Loucy (cell line): ENCODE measurements at regions not wholly inside any gene's neighbourhood (a gene's known extent, or its start where the extent isn't known, plus 50 kb on each side); places are given as distances from the start of the nearest gene placed in this dataset.

Experiments used
- H2AFZ ChIP-seq: fragments of 200-600 bp; sonication (generic); 2 replicates; pipeline ENCODE4 v1.6.0; 2016; ENCODE audit warnings: antibody characterized with exemption, mild to moderate bottlenecking, low read length, moderate library complexity
- H3F3A ChIP-seq: fragments of 200-600 bp; 2 replicates; pipeline ENCODE4 v1.6.0; 2016; ENCODE audit warnings: antibody characterized with exemption, low read depth, mild to moderate bottlenecking
- H3K27me3 ChIP-seq: fragments of 200-600 bp; sonication (generic); 2 replicates; pipeline ENCODE4 v1.6.1; 2014; ENCODE audit warnings: low read length, mild to moderate bottlenecking; ENCODE audit not compliant: insufficient read depth, poor library complexity, severe bottlenecking
- H3K36me3 ChIP-seq: fragments of 200-600 bp; sonication (generic); 2 replicates; pipeline ENCODE4 v1.6.1; 2016; ENCODE audit warnings: low read length; ENCODE audit not compliant: insufficient read depth
- H3K4me1 ChIP-seq: fragments of 200-600 bp; sonication (generic); 2 replicates; pipeline ENCODE4 v1.5.1; 2014; ENCODE audit warnings: low read length, mild to moderate bottlenecking; ENCODE audit not compliant: insufficient read depth, poor library complexity, severe bottlenecking
- H3K4me2 ChIP-seq: fragments of 200-600 bp; sonication (generic); 2 replicates; pipeline ENCODE4 v1.6.0; 2014; ENCODE audit warnings: antibody characterized with exemption, low read length, low read depth, mild to moderate bottlenecking; ENCODE audit not compliant: poor library complexity, severe bottlenecking
- H3K4me3 ChIP-seq: fragments of 200-600 bp; sonication (generic); 2 replicates; pipeline ENCODE4 v1.5.1; 2014; ENCODE audit warnings: low read length, mild to moderate bottlenecking, mixed read lengths; ENCODE audit not compliant: poor library complexity, severe bottlenecking
- H3K79me2 ChIP-seq: fragments of 200-600 bp; sonication (generic); 2 replicates; pipeline ENCODE4 v1.6.1; 2014; ENCODE audit warnings: low read length; ENCODE audit not compliant: insufficient read depth
- H3K9ac ChIP-seq: fragments of 200-600 bp; sonication (generic); 2 replicates; pipeline ENCODE4 v1.6.0; 2014; ENCODE audit warnings: mild to moderate bottlenecking, low read depth, low read length, moderate library complexity; ENCODE audit not compliant: poor library complexity, severe bottlenecking
- H3K9me2 ChIP-seq: fragments of 200-600 bp; sonication (generic); replicated peaks from 2 replicates; pipeline ENCODE4 v1.6.1; 2016; ENCODE audit warnings: low read depth, low read length, mixed read lengths
- H3K9me3 ChIP-seq: fragments of 200-600 bp; sonication (generic); 2 replicates; pipeline ENCODE4 v1.6.1; 2014; ENCODE audit warnings: mild to moderate bottlenecking, antibody characterized with exemption, low read length, low read depth; ENCODE audit not compliant: insufficient read depth
- H4K20me1 ChIP-seq: fragments of 200-600 bp; sonication (generic); 2 replicates; pipeline ENCODE4 v1.6.0; 2014; ENCODE audit warnings: antibody characterized with exemption, low read length, mild to moderate bottlenecking; ENCODE audit not compliant: insufficient read depth, poor library complexity, severe bottlenecking
- CTCF ChIP-seq: fragments of 200-600 bp; sonication (generic); conservative IDR thresholded peaks from 2 replicates; pipeline ENCODE4 v1.5.1; 2014; ENCODE audit warnings: mild to moderate bottlenecking, antibody characterized with exemption, low read length
- EZH2phosphoT487 ChIP-seq: fragments of 200-600 bp; IDR thresholded peaks from 2 replicates; pipeline ENCODE4 v1.6.1; 2018; ENCODE audit warnings: antibody characterized with exemption, mild to moderate bottlenecking, moderate library complexity, borderline replicate concordance

- H3K4me2 ChIP-seq = no peak overlapping the region
- H3K79me2 ChIP-seq = no peaks in the 10 kb centered on the region
- no peaks in the 10 kb centered on the region for H3K36me3 ChIP-seq
- H3K9me3 ChIP-seq = peaks cover 12% of the 10 kb centered on the region
- H4K20me1 ChIP-seq = no peaks in the 10 kb centered on the region
- peaks cover 17% of the 10 kb centered on the region for H3F3A ChIP-seq
- H3K9ac ChIP-seq = no peak overlapping the region
- no peaks in the 10 kb centered on the region for H3K27me3 ChIP-seq
- no peaks in the 10 kb centered on the region for H3K4me1 ChIP-seq
- H2AFZ ChIP-seq = no peak overlapping the region
- no peaks in the 10 kb centered on the region for H3K9me2 ChIP-seq
- no peak overlapping the region for H3K4me3 ChIP-seq
- TF ChIP-seq CTCF = no peak
These were observed 2149.8 kb upstream of the PIK3C3 start for GRCh38 chr18:39805218-39805617.

GRCh38 chr18:39802648-39803229 is 2152.3 kb upstream of the PIK3C3 start:
- Histone ChIP-seq H3K4me3 (no peak overlapping the region), H3K36me3 (no peaks in the 10 kb centered on the region), H3K9me3 (peaks cover 12% of the 10 kb centered on the region), H3K9me2 (no peaks in the 10 kb centered on the region), H4K20me1 (no peaks in the 10 kb centered on the region), H3F3A (peaks cover 17% of the 10 kb centered on the region), H3K9ac (no peak overlapping the region), H3K4me2 (no peak overlapping the region), H2AFZ (no peak overlapping the region), H3K4me1 (no peaks in the 10 kb centered on the region), H3K27me3 (no peaks in the 10 kb centered on the region), H3K79me2 (no peaks in the 10 kb centered on the region)
- no peak for TF ChIP-seq EZH2phosphoT487
- TF ChIP-seq CTCF = no peak

GRCh38 chr18:39801848-39802247 is 2153.2 kb upstream of the PIK3C3 start:
- Histone ChIP-seq H3K4me1 (no peaks in the 10 kb centered on the region), H3K27me3 (no peaks in the 10 kb centered on the region), H3F3A (peaks cover 17% of the 10 kb centered on the region), H3K9me3 (peaks cover 12% of the 10 kb centered on the region), H3K9ac (no peak overlapping the region), H3K4me3 (no peak overlapping the region), H3K9me2 (no peaks in the 10 kb centered on the region), H3K4me2 (no peak overlapping the region), H4K20me1 (no peaks in the 10 kb centered on the region), H3K36me3 (no peaks in the 10 kb centered on the region), H3K79me2 (no peaks in the 10 kb centered on the region), H2AFZ (no peak overlapping the region)
- TF ChIP-seq CTCF (no peak), EZH2phosphoT487 (no peak)
